Adrenal gland (tissue), 5 donors: ENCODE measurements at regions not wholly inside any gene's neighbourhood (a gene's known extent, or its start where the extent isn't known, plus 50 kb on each side); places are given as distances from the start of the nearest gene placed in this dataset.

Experiments used
- POLR2A ChIP-seq, 2 donors: fragments of 450-650 bp; IDR thresholded peaks; one replicate each; pipeline ENCODE4 v1.6.1; 2017; ENCODE audit warnings: antibody characterized with exemption in 2 of 2, mild to moderate bottlenecking in 2 of 2, moderate library complexity in 1 of 2
- TF ChIP-seq, protein P1 (sequence below), 6 experiments: fragments of 450-650 bp in 4 of 6; fragments of 200-600 bp in 2 of 6; sonication (generic) in 1 of 6; IDR thresholded peaks; 1 replicate in 5 of 6; 2 replicates in 1 of 6; pipeline versions ENCODE4 v1.5.1 to v1.8.0; 2016 to 2021; ENCODE audit warnings: antibody characterized with exemption in 6 of 6, mild to moderate bottlenecking in 2 of 6, moderate library complexity in 1 of 6
- donor health status: DM: no; HTN: no; CAD: no.

DNA sequence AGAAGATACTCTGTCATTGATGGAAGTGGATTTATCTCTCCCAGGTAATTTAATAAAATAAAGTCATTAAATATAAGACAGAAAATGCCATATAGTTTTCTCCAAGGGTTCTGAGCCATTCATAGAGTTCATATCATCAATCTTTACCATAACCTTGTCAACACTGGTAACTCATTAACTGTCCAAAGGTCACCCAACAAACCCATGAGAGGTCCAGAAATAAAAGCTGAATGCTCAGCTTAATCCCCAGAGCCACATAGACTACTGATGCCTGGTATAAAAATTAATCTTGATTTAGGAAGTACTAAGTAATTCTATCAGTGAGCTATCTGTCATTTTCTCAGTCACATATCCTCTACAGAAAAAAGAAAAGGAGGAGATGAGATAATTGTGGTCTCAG, 903.0 kb upstream of the DDX18 start:
- TF ChIP-seq, protein P1, sequence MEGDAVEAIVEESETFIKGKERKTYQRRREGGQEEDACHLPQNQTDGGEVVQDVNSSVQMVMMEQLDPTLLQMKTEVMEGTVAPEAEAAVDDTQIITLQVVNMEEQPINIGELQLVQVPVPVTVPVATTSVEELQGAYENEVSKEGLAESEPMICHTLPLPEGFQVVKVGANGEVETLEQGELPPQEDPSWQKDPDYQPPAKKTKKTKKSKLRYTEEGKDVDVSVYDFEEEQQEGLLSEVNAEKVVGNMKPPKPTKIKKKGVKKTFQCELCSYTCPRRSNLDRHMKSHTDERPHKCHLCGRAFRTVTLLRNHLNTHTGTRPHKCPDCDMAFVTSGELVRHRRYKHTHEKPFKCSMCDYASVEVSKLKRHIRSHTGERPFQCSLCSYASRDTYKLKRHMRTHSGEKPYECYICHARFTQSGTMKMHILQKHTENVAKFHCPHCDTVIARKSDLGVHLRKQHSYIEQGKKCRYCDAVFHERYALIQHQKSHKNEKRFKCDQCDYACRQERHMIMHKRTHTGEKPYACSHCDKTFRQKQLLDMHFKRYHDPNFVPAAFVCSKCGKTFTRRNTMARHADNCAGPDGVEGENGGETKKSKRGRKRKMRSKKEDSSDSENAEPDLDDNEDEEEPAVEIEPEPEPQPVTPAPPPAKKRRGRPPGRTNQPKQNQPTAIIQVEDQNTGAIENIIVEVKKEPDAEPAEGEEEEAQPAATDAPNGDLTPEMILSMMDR (IDR thresholded peaks at IDR 0.05), result no peak
- no peak for TF ChIP-seq POLR2A (IDR thresholded peaks at IDR 0.05)
